SU-DHL-6 (cell line): ENCODE measurements at regions not wholly inside any gene's neighbourhood (a gene's known extent, or its start where the extent isn't known, plus 50 kb on each side); places are given as distances from the start of the nearest gene placed in this dataset.

Source experiments
- H2AFZ ChIP-seq: fragments of 200-600 bp; sonication (generic); 2 replicates; pipeline ENCODE4 v1.6.1; 2014; ENCODE audit warnings: low read depth, mild to moderate bottlenecking, moderate library complexity, mixed read lengths, antibody characterized with exemption, low read length; ENCODE audit not compliant: severe bottlenecking
- H3F3A ChIP-seq: fragments of 200-600 bp; shearing (Covaris generic); 2 replicates; pipeline ENCODE4 v1.6.0; 2016; ENCODE audit warnings: antibody characterized with exemption, mild to moderate bottlenecking; ENCODE audit not compliant: insufficient read depth
- H3K27ac ChIP-seq: fragments of 200-600 bp; sonication (generic); 2 replicates; pipeline ENCODE4 v1.5.1; 2016; ENCODE audit warnings: low read depth, mild to moderate bottlenecking, low read length, moderate library complexity, mixed read lengths
- H3K27me3 ChIP-seq: fragments of 200-600 bp; sonication (generic), shearing (Covaris generic); 2 replicates; pipeline ENCODE4 v1.6.0; 2014; ENCODE audit warnings: mild to moderate bottlenecking, low read length
- H3K36me3 ChIP-seq: fragments of 200-600 bp; sonication (generic); 2 replicates; pipeline ENCODE4 v1.6.1; 2014; ENCODE audit warnings: mild to moderate bottlenecking, low read length, mixed read lengths
- H3K4me2 ChIP-seq: fragments of 300-600, 200-600 bp; shearing (Covaris generic), sonication (generic); 2 replicates; pipeline ENCODE4 v1.6.0; 2014; ENCODE audit warnings: low read length, low read depth, mild to moderate bottlenecking; ENCODE audit not compliant: poor library complexity, severe bottlenecking
- H3K4me3 ChIP-seq: fragments of 200-600 bp; sonication (generic); 2 replicates; pipeline ENCODE4 v1.5.1; 2014; ENCODE audit warnings: antibody characterized with exemption, low read length, mild to moderate bottlenecking, mixed read lengths; ENCODE audit not compliant: insufficient read depth, poor library complexity, severe bottlenecking
- H3K79me2 ChIP-seq: fragments of 200-600 bp; sonication (generic); 2 replicates; pipeline ENCODE4 v1.6.1; 2014; ENCODE audit warnings: mild to moderate bottlenecking, low read length, moderate library complexity; ENCODE audit not compliant: insufficient read depth
- H3K9ac ChIP-seq: fragments of 200-600 bp; sonication (generic); 2 replicates; pipeline ENCODE4 v1.7.0; 2014; ENCODE audit warnings: mild to moderate bottlenecking, low read length
- H3K9me2 ChIP-seq: fragments of 200-600 bp; sonication (generic); replicated peaks from 2 replicates; pipeline ENCODE4 v1.6.1; 2014; ENCODE audit warnings: low read length; ENCODE audit not compliant: insufficient read depth
- H3K9me3 ChIP-seq: fragments of 200-600 bp; sonication (generic); 2 replicates; pipeline ENCODE4 v1.6.1; 2014; ENCODE audit warnings: low read length, mixed read lengths; ENCODE audit not compliant: insufficient read depth
- H4K20me1 ChIP-seq: fragments of 200-600 bp; sonication (generic); 2 replicates; pipeline ENCODE4 v1.6.1; 2014; ENCODE audit warnings: low read depth, mild to moderate bottlenecking, antibody characterized with exemption, low read length, moderate library complexity, mixed read lengths
- EZH2phosphoT487 ChIP-seq: fragments of 200-600 bp; sonication (generic), shearing (Covaris generic); conservative IDR thresholded peaks from 2 replicates; pipeline ENCODE4 v1.6.1; 2018; ENCODE audit warnings: mild to moderate bottlenecking, antibody characterized with exemption, low read length, moderate library complexity, mixed read lengths
- TF ChIP-seq, protein P1 (sequence below): fragments of 200-600 bp; sonication (generic); IDR thresholded peaks from one replicate; pipeline ENCODE4 v1.5.1; 2017; ENCODE audit warnings: antibody characterized with exemption, mild to moderate bottlenecking, low read length, moderate library complexity; ENCODE audit not compliant: insufficient read depth, poor library complexity, severe bottlenecking

- TF ChIP-seq, protein P1, sequence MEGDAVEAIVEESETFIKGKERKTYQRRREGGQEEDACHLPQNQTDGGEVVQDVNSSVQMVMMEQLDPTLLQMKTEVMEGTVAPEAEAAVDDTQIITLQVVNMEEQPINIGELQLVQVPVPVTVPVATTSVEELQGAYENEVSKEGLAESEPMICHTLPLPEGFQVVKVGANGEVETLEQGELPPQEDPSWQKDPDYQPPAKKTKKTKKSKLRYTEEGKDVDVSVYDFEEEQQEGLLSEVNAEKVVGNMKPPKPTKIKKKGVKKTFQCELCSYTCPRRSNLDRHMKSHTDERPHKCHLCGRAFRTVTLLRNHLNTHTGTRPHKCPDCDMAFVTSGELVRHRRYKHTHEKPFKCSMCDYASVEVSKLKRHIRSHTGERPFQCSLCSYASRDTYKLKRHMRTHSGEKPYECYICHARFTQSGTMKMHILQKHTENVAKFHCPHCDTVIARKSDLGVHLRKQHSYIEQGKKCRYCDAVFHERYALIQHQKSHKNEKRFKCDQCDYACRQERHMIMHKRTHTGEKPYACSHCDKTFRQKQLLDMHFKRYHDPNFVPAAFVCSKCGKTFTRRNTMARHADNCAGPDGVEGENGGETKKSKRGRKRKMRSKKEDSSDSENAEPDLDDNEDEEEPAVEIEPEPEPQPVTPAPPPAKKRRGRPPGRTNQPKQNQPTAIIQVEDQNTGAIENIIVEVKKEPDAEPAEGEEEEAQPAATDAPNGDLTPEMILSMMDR = no peak
- no peak for TF ChIP-seq EZH2phosphoT487
- Histone ChIP-seq H3K9me2 (no peaks in the 10 kb centered on the region), H3K79me2 (no peaks in the 10 kb centered on the region), H3K4me3 (no peak overlapping the region), H3K9ac (no peak overlapping the region), H2AFZ (no peak overlapping the region), H3K4me2 (no peak overlapping the region), H3K36me3 (no peaks in the 10 kb centered on the region), H3K27me3 (no peaks in the 10 kb centered on the region), H3K9me3 (no peaks in the 10 kb centered on the region), H3K27ac (no peak overlapping the region), H3F3A (no peaks in the 10 kb centered on the region), H4K20me1 (no peaks in the 10 kb centered on the region)
These were observed 593.2 kb downstream of the INSC start for GRCh38 chr11:15707971-15708370.

- H3K36me3 ChIP-seq = no peaks in the 10 kb centered on the region
These were observed 596.0 kb downstream of the INSC start for GRCh38 chr11:15710580-15711275.

GRCh38 chr11:15711311-15711710 lies 596.6 kb downstream of the INSC start:
- no peaks in the 10 kb centered on the region for H3K9me3 ChIP-seq
- no peak overlapping the region for H3K4me3 ChIP-seq
- no peak overlapping the region for H2AFZ ChIP-seq
- TF ChIP-seq, protein P1 = no peak
- TF ChIP-seq EZH2phosphoT487 = no peak
- H3F3A ChIP-seq = no peaks in the 10 kb centered on the region
- H3K9ac ChIP-seq = no peak overlapping the region
- no peaks in the 10 kb centered on the region for H4K20me1 ChIP-seq
- no peak overlapping the region for H3K27ac ChIP-seq
- H3K9me2 ChIP-seq = no peaks in the 10 kb centered on the region
- H3K36me3 ChIP-seq = no peaks in the 10 kb centered on the region
- no peaks in the 10 kb centered on the region for H3K79me2 ChIP-seq
- no peaks in the 10 kb centered on the region for H3K27me3 ChIP-seq
- H3K4me2 ChIP-seq = no peak overlapping the region

More at GRCh38 chr11:15710580-15711275, 596.0 kb downstream of the INSC start:
- Histone ChIP-seq H3K27me3 (no peaks in the 10 kb centered on the region), H3K79me2 (no peaks in the 10 kb centered on the region), H3K4me3 (no peak overlapping the region), H3K9ac (no peak overlapping the region), H4K20me1 (no peaks in the 10 kb centered on the region), H3K9me3 (no peaks in the 10 kb centered on the region), H3K27ac (no peak overlapping the region), H3K4me2 (no peak overlapping the region), H3F3A (no peaks in the 10 kb centered on the region), H2AFZ (no peak overlapping the region), H3K9me2 (no peaks in the 10 kb centered on the region)
- TF ChIP-seq, protein P1 = no peak
- TF ChIP-seq EZH2phosphoT487 = no peak
